Occipital lobe (tissue), 1 donor: ENCODE measurements at regions not wholly inside any gene's neighbourhood (a gene's known extent, or its start where the extent isn't known, plus 50 kb on each side); places are given as distances from the start of the nearest gene placed in this dataset.

Source experiments
- DNase-seq: peaks from one replicate; lab custom pipeline; 2025; lab: John Stamatoyannopoulos, UW

GRCh38 chr2:15042801-15043217 lies 410.3 kb downstream of the LRATD1 start:
- no peak for DNase-seq

GRCh38 chr2:15043336-15044058 lies 411.0 kb downstream of the LRATD1 start:
- DNase-seq = no peak

- DNase-seq = no peak
Measured at GRCh38 chr2:15045054-15045453, 412.5 kb downstream of the LRATD1 start.

- DNase-seq = no peak
Measured at GRCh38 chr2:15047184-15047583, 414.7 kb downstream of the LRATD1 start.

- DNase-seq = no peak
Measured at GRCh38 chr2:15048000-15048399, 415.5 kb downstream of the LRATD1 start.

- DNase-seq = no peak
Measured at GRCh38 chr2:15049096-15049993, 416.8 kb downstream of the LRATD1 start.

GRCh38 chr2:15050483-15050882 lies 418.0 kb downstream of the LRATD1 start:
- DNase-seq = no peak

GRCh38 chr2:15053542-15053941 lies 421.0 kb downstream of the LRATD1 start:
- no peak for DNase-seq

GRCh38 chr2:15058015-15058720 lies 425.7 kb downstream of the LRATD1 start:
- DNase-seq = no peak

- no peak for DNase-seq
Measured at GRCh38 chr2:15058721-15059157, 426.2 kb downstream of the LRATD1 start.

GRCh38 chr2:15059870-15060512 lies 427.5 kb downstream of the LRATD1 start:
- DNase-seq = no peak

- DNase-seq = no peak
Measured at GRCh38 chr2:15061268-15061667, 428.8 kb downstream of the LRATD1 start.

GRCh38 chr2:15066138-15066537 lies 433.6 kb downstream of the LRATD1 start:
- DNase-seq = no peak

GRCh38 chr2:15069149-15069548 lies 436.6 kb downstream of the LRATD1 start:
- DNase-seq = no peak

GRCh38 chr2:15072836-15073235 lies 440.3 kb downstream of the LRATD1 start:
- DNase-seq = no peak

GRCh38 chr2:15073664-15074063 lies 441.1 kb downstream of the LRATD1 start:
- no peak for DNase-seq

- DNase-seq = no peak
Measured at GRCh38 chr2:15074319-15074718, 441.8 kb downstream of the LRATD1 start.

GRCh38 chr2:15074751-15075700 lies 442.5 kb downstream of the LRATD1 start:
- no peak for DNase-seq

GRCh38 chr2:15076668-15077067 lies 444.2 kb downstream of the LRATD1 start:
- DNase-seq = no peak

GRCh38 chr2:15081356-15081755 lies 448.8 kb downstream of the LRATD1 start:
- no peak for DNase-seq
